ENCODE measurements at regions not wholly inside any gene's neighbourhood (a gene's known extent, or its start where the extent isn't known, plus 50 kb on each side); places are given as distances from the start of the nearest gene placed in this dataset.
"Not testable (repeated sequence)": the region's sequence is repeated elsewhere in the genome, so short reads cannot be mapped to it uniquely, and the experiment has no call there.

DNA sequence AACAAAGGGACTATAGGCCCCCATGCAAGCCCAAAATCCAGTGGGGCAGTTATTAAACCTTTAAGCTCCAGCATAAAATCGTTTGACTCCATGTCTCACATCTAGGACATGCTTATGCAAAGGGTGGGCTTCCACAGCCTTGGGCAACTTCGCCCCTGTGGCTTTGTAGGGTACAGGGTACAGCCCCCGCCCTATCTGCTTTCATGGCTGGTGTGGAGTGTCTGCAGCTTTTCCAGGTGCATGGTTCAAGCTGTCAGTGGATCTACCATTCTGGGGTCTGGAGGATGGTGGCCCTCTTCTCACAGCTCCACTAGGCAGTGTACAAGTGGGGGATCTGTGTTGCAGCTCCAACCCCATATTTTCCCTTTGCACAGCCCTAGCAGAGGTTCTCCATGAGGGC, 559.8 kb upstream of the TECRL start:
- no peak for DNase-seq (ENCODE audit: low read depth)

- no peak for DNase-seq (ENCODE audit: low read depth)
These were observed 558.0 kb upstream of the TECRL start for GRCh38 chr4:64967286-64967685.

- no peak for DNase-seq (ENCODE audit: low read depth)
These were observed 551.3 kb upstream of the TECRL start for GRCh38 chr4:64960516-64960915.

GRCh38 chr4:64940698-64941097, 531.4 kb upstream of the TECRL start:
- DNase-seq (ENCODE audit: low read depth), result peak; percentile 86

DNA sequence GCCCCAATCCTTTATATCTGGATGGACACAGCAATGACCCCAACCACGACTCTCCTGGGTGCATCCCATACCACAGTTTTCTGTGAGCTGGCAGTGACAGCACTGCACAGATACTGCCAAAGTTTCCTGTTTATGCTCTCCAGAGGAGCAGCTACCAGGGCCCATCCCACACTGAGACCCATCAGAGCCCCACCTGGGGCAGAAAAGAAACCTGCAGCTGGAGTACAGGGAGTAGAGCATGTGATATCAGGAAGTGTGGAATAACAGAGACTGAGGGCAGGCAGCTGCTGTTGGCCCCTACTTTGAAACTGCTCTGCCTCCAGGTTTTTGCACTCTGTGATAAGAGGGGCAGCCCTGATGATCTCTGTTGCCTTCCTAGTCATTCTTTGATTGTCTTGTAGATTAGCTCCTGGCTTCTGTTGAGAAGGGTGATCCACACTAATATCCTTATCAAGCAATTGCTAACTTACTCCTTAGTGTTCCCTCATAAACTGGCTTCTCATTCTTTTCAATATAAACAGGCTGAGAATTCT, 526.3 kb upstream of the TECRL start:
- no peak for DNase-seq (ENCODE audit: low read depth)

GRCh38 chr4:64911846-64912245, 502.6 kb upstream of the TECRL start:
- no peak for DNase-seq (ENCODE audit: low read depth)

- no peak for DNase-seq (ENCODE audit: low read depth)
These were observed 494.7 kb upstream of the TECRL start for GRCh38 chr4:64903986-64904385.

DNA sequence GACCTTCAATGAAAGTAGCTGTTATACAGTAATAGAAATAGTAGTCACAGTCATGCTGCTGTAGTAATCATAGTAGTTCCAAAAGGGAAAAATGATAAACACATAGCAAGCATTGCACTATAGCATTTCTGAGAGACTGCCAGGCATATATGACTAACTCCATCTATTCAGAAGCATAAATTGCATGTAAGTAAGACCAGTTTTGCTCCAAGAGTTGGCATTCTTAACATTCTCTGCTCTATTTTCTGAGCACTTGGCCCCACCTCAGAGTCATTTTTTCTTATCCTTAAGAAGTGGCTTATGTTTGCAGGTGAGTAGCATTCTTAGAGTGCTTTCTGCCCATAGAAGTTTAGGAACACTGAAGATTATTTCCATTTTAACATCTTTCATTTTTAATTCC, 490.3 kb upstream of the TECRL start:
- DNase-seq (ENCODE audit: low read depth), result peak; percentile 38

DNA sequence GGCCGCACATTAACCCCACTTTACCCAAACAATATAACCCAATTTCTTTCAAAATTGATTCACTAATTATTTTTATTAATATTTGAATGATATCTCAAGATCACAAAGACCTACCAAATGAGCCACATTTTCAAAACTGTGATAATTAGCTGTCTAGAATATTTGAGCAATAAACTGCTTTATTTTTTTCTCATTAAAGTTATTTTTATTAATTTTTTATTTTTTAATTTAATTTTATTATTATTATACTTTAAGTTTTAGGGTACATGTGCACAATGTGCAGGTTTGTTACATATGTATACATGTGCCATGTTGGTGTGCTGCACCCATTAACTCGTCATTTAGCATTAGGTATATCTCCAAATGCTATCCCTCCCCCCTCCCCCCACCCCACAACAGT, 489.8 kb upstream of the TECRL start:
- not testable (repeated sequence) for DNase-seq (ENCODE audit: low read depth)

GRCh38 chr4:64897683-64898082, 488.4 kb upstream of the TECRL start:
- no peak for DNase-seq (ENCODE audit: low read depth)

- no peak for DNase-seq (ENCODE audit: low read depth)
These were observed 485.8 kb upstream of the TECRL start for GRCh38 chr4:64895031-64895430.

DNA sequence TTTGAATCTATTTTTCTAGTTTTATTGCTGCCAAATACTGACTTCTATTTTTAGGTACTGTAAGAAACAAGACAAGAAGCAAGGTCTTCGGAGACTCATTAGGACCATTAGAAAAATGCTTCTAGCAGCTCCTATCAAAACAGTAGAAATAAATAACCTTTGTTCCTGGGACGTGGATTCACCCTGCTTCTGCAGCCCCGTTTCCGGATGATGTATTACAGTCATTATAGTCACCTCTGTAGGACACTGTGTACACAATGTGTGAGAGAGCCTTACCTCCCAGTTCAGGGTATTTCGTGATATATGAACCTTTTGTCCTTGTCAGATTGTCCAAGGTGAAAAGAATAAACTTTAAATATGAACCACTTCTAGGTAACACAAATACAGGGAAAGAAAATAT, 484.0 kb upstream of the TECRL start:
- DNase-seq (ENCODE audit: low read depth), result no peak

DNA sequence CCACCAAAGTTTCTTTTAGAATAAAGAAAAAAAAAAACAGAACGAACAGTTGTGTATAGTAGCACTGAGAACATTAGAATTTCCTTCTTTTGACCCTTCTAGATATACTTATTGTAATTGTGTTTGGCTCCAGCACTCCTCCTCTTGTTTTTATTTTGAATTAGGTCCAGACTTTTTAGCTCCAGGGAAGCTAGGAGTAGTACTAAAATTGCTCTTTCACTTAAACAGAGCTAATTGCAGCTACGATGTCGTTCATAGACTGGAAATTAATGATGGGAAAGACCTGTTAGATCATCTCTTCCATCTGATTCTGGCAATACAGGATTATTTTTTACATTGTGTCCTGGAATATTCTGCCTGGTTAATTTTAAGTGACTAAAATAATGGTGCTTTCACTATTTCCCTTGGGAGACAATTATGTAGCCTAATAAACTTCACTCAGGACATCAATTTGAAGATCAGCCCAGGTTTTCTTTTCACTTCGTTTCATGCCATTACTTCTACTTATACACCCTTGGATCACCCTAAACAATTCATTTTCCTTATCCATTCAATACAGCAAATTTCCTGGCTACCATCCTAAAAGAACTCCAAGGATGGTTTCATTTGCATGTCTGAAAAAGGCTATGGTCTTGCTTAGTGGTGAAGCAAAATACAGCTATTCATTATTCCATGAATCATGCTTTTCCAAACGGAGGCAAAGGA, 480.8 kb upstream of the TECRL start:
- DNase-seq (ENCODE audit: low read depth), result no peak

DNA sequence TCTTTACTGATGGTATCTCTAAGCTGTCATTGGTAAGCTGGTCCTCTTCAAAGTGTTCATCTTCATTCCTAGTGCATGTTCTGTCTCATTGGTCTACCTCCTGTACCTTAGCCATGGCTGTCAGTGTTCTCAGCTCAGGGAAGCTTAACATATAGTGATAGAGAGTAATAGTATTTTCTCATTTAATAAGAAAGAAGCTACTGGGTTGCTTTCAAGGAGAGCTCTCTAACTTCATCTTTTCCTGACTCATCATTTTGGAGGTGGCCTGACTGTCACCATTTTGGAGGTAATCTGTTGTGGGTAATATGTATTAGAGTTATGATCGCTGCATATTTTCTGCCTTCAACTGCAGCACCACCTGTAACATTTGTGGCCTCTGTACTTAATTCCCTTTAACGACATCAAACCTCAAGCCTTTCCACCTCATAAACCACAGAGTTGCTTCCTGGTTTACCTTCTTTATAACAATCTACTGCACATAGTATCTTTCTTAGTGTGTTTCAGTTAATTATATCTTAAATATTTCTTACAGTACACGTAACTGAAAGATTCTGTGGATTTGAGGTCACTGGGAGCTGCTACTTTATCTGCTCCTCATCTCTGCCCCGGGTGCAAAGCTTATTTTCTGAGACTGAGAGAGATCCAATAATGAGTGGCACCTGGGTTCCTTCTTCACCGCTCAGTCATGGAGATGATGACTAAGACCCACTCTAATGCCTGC, 474.0 kb upstream of the TECRL start:
- DNase-seq (ENCODE audit: low read depth), result peak; percentile 53

GRCh38 chr4:64882311-64883086, 473.2 kb upstream of the TECRL start:
- DNase-seq (ENCODE audit: low read depth), result no peak

DNA sequence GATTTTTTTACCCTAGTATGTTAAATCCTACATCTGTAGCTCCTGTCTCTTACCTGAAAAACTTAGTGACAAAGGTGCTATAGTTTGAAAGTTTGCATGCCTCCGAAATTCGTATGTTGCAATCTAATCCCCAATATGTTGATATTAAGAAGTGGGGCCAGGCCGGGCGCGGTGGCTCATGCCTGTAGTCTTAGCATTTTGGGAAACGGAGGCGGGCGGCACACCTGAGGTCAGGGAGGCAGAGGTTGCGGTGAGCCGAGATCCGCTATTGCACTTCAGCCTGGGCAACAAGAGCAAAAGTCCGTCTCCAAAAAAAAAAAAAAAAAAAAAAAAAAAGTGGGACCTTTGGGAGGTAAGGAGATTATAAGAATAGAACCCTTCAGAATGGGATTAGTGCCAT, 471.3 kb upstream of the TECRL start:
- no peak for DNase-seq (ENCODE audit: low read depth)

DNA sequence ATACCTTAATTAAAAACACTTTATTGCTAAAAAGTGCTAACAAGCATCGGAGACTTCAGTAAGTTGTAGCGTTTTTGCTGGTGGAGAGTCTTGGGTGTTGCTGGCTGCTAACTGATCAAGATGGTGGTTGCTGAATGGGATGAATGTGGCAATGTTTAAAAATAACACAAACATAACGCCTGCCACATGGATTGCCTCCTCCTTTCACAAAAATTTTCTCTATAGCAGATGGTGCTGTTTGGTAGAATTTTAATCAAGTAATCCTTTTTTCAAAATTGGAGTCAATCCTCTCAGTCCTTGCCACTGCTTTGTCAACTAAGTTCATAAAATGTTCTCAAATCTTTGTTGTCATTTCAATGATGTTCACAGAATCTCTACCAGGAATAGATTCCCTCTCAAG, 466.8 kb upstream of the TECRL start:
- no peak for DNase-seq (ENCODE audit: low read depth)

- DNase-seq (ENCODE audit: low read depth), result no peak
These were observed 461.3 kb upstream of the TECRL start for GRCh38 chr4:64870558-64870957.

DNA sequence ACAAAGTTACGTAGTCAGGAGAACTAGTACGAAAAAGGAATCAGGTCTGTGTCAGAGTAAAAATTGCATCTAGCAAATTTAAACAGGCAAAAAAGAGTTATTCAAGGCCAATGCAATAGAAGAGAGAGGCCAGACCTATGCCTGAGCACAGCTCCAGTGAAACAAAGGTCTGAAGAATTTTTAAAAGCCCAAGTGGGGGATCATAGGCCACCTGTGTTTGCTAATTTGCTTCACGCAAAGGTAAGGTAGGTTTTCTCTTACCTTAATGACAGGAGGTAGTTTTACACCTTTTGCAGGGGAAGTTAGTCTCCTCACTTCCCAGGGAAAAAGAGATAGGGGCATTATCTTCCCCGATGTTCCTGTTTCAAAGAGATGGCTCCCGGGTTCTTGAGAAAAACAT, 448.6 kb upstream of the TECRL start:
- no peak for DNase-seq (ENCODE audit: low read depth)

GRCh38 chr4:64857198-64857597, 447.9 kb upstream of the TECRL start:
- DNase-seq (ENCODE audit: low read depth), result peak; percentile 2

DNA sequence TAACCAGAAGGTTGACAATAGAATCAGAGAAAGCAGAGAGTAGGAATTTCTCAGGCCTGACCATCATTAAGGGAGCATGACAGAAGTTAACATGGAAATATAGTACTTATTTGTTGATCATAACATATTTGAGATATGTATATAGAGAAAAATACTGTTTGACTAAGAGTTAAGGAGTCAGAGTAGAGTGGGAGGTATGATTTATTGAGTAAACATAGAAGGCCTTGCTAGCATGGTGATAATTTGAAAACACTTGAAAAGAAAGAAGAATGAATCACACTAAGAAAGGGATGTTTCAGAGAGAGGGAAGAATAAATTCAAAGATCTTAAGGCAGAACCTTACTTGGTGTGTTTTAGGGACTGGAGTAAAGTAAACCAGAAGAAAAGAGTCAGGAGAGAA, 437.2 kb upstream of the TECRL start:
- no peak for DNase-seq (ENCODE audit: low read depth)

GRCh38 chr4:64829749-64830148, 420.5 kb upstream of the TECRL start:
- DNase-seq (ENCODE audit: low read depth), result no peak

- no peak for DNase-seq (ENCODE audit: low read depth)
These were observed 415.3 kb upstream of the TECRL start for GRCh38 chr4:64824591-64824990.
